Fibroblast of villous mesenchyme (primary cell): ENCODE measurements at regions not wholly inside any gene's neighbourhood (a gene's known extent, or its start where the extent isn't known, plus 50 kb on each side); places are given as distances from the start of the nearest gene placed in this dataset.

Experiments used
- DNase-seq: peaks from one replicate; pipeline ENCODE4 v3.0.0-alpha.2; 2010; ENCODE audit warnings: low read depth
- H3K4me3 ChIP-seq: 2 replicates; pipeline ENCODE4 v1.5.1; 2011; ENCODE audit warnings: low read depth, mild to moderate bottlenecking, low read length
- CTCF ChIP-seq: IDR thresholded peaks from 2 replicates; pipeline ENCODE4 v1.5.1; 2012; ENCODE audit warnings: low read depth, mild to moderate bottlenecking, low read length; ENCODE audit not compliant: insufficient read depth

- DNase-seq, result no peak
- no peak overlapping the region for H3K4me3 ChIP-seq
- no peak for TF ChIP-seq CTCF
Measured at GRCh38 chr18:76771192-76771799, 51.1 kb upstream of the ZNF236 start.

GRCh38 chr18:76767954-76768353 is 54.4 kb upstream of the ZNF236 start:
- no peak for DNase-seq
- no peak overlapping the region for H3K4me3 ChIP-seq
- TF ChIP-seq CTCF, result no peak

- no peak for TF ChIP-seq CTCF
- H3K4me3 ChIP-seq, result no peak overlapping the region
- DNase-seq, result no peak
Measured at GRCh38 chr18:76766429-76766828, 55.9 kb upstream of the ZNF236 start.

- TF ChIP-seq CTCF, result no peak
- no peak for DNase-seq
- no peak overlapping the region for H3K4me3 ChIP-seq
Measured at GRCh38 chr18:76765649-76766048, 56.7 kb upstream of the ZNF236 start.

- H3K4me3 ChIP-seq, result no peak overlapping the region
- no peak for TF ChIP-seq CTCF
- no peak for DNase-seq
Measured at GRCh38 chr18:76764291-76764901, 58.0 kb upstream of the ZNF236 start.

GRCh38 chr18:76759056-76759455 is 63.3 kb upstream of the ZNF236 start:
- TF ChIP-seq CTCF, result no peak
- H3K4me3 ChIP-seq, result no peak overlapping the region
- DNase-seq, result no peak

GRCh38 chr18:76757925-76758324 is 64.4 kb upstream of the ZNF236 start:
- DNase-seq, result no peak
- TF ChIP-seq CTCF, result no peak
- no peak overlapping the region for H3K4me3 ChIP-seq
